Dedifferentiated amniotic fluid mesenchymal stem cell (primary cell): ENCODE measurements at regions not wholly inside any gene's neighbourhood (a gene's known extent, or its start where the extent isn't known, plus 50 kb on each side); places are given as distances from the start of the nearest gene placed in this dataset.
A peak's percentile ranks its signal among the peaks of the same experiment; 100 is the strongest.
"Not testable (repeated sequence)": the region's sequence is repeated elsewhere in the genome, so short reads cannot be mapped to it uniquely, and the experiment has no call there.

Experiments used
- DNase-seq: peaks from one replicate; pipeline ENCODE4 v3.0.0-alpha.2; 2016; ENCODE audit errors: extremely low spot score

GRCh38 chr7:122248472-122248871, 56.1 kb downstream of the FEZF1 start:
- DNase-seq = no peak

GRCh38 chr7:122238729-122239128, 65.8 kb downstream of the FEZF1 start:
- DNase-seq = not testable (repeated sequence)

DNA sequence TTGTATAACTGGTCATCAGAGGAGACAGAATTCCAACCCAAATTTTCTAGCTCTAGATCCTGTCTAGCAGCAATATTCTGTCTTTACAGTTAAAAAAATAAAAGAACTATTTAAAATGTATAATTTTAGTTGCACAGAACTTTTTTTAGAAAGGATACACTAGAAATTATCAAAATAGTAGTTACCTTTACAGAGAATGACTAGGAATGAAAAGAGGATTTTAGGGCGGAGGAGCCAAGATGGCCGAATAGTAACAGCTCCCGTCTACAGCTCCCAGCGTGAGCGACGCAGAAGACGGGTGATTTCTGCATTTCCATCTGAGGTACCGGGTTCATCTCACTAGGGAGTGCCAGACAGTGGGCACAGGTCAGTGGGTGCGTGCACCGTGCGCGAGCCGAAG, 66.3 kb downstream of the FEZF1 start:
- DNase-seq = not testable (repeated sequence)

GRCh38 chr7:122225874-122226273, 78.7 kb downstream of the FEZF1 start:
- no peak for DNase-seq

- peak; percentile 59 for DNase-seq
These were observed 75.3 kb upstream of the AASS start for GRCh38 chr7:122219253-122219865.

DNA sequence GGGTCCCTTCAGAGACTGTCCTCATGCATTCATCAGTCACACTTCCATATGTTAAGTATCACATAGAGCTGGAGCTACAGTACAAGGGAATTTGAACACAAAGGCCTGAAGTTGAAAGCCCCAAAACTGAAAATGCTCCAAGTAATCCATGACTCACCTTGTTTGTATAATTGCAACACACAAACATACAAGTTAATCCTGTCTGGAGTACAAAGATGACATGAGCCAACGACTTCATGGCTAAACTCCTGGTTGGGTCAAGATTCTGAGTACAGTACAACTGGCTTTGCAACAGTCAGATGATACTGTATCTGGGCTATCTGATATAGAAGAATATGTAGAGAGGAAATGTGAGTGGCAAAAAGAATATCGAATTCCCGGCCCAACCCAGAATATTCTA, 73.1 kb upstream of the AASS start:
- DNase-seq = no peak

DNA sequence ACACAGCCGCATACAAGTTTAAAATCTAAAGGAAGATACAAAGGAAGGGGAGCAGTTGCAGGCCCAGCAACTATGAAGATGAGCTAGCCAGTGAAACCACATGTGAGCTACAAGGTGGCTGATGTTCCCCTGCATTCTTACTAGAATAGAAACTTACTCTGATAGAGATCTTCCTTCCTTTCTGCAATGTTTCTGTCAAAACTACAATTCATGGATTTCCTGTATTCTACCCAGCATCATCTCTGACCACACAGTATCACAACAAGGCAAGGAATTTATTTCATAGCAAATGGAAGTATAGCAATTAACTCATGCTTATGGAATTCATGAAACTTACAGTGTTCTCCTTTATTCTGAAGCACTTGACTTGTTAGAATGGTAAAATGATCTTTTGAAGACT, 68.7 kb upstream of the AASS start:
- no peak for DNase-seq

DNA sequence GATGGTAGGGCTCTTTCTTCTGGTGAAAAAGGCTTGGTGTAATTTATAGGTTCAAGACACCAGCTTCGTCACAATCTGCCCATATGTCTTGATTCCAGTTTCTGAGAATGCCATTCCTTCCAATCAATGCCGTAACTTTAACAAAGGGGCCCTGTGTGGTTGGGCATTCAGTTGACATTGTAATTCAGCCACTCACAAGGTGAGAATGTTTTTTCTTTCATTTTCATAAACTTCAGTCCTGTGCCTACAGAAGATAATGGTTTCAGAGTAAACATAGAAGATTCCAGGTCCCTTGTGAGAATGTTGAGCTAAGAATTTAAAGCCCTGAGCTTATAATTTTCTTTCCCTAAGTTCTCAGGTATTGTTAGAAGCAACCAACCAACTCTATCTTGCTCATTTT, 67.3 kb upstream of the AASS start:
- no peak for DNase-seq

DNA sequence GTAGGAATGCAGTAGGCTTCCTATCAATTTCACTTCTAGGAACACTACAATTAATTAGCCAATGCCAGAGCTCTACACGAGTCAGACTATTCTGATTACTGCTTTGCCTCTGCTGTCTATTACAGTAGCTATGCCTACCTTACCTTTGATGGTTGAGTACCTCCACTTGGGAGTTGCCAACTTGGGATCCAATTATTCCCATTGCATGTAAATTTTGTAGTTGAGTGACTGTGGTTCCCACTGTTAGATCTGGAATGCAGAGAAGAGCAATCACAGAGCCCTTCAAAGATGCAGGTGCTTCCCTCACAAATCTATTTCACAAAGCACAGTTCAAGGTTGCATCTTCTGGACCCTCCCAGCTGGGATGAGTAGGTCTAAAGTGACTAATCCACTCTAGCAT, 62.9 kb upstream of the AASS start:
- DNase-seq = no peak

DNA sequence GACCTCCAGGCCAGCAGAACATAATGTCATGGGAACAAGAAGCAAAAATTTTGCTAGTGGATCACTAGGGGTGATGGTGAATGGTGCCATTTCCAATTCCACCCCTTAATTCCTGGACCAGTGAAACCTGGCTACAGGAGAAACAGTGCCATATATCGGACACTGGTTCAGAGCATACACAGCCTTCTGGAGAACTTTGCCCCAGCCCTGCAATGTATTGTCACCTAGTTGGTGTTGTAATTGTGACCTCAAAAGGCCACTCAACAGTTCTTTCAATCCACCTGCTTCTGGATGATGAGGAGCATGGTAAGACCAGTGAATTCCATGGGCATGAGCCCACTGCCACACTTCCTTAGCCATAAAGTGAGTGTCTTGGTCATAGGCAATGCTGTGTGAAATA, 59.8 kb upstream of the AASS start:
- DNase-seq = no peak

DNA sequence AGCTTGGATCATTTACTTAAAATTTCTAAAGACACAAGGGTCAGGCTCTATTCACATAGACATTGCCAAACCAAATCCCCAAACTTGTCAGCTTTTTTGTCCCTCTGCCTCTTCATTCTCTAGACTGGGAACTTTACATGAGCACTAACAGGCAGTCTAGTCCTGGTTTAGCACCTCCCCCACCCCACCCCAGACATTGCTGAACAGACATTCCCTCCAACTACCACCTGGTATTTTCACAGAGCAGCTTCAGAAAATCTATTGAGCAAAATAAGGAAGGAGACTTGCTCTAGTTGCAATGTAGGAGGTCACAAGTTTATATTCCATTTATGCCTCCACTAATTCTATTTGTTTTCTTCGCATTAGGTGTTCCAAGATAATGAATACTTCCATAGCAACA, 56.8 kb upstream of the AASS start:
- no peak for DNase-seq

- no peak for DNase-seq
These were observed 55.1 kb upstream of the AASS start for GRCh38 chr7:122199171-122199570.

DNA sequence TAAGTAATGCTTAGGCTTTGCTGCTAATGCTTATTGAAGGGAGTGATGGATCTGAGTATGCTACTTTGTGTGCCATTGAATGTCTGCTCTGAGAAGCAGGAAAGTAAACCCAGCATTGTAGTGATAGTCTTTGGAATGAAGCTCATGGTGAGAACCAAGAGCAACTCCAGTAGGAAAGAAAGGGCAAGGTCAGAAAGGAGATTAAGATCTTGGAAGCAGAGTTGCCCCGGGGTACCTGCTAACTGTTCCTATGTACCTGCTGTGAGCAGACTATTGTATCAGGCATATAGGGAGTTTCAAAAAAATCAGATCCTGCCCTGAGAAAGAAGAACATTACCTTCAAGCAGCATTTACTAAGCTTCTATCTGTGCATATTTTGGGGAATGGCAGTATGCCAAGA, 54.5 kb upstream of the AASS start:
- DNase-seq = no peak
